ENCODE measurements at regions not wholly inside any gene's neighbourhood (a gene's known extent, or its start where the extent isn't known, plus 50 kb on each side); places are given as distances from the start of the nearest gene placed in this dataset.

DNA sequence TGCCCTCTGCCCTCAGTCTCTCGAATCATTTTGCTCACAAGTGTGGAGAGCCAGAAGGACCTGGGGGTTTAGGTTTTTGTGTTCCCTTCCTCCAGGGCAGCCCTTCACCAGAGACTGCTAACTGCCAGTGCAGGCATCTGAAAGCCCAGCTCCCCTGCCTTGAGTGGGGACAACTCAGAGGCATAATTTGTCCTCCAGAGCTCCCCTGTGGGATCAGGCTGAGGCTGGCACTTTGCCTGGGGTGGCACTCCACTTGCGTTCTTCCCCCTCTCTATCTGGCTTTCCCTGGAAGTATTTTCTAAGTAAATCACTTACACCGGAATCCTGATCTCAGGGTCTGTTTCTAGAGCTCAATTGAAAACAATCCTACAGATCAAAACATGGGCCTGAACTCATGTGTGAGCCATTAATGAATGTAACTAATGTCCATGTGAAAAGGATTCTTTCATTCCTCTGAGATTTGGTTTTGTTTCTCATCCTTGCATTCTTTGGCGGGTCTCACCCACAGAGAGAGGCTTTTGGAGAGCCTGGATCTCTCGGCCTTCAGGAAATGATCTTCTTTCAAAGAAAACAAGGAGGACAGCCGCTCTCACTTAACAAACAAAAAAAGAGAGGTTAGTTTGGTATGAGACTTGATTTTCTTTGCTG lies 125.7 kb upstream of the RIPOR2 start:
- ATAC-seq (no peak), DNase-seq (no peak)
- TF ChIP-seq CTCF (IDR thresholded peaks at IDR 0.05) = no peak
- Histone ChIP-seq H3K36me3 (ENCODE audit: control insufficient read depth, insufficient read depth, low read length) (no peaks in the 10 kb centered on the region), H3K9me3 (ENCODE audit: control insufficient read depth, insufficient read depth, low read length) (no peaks in the 10 kb centered on the region), H3K4me3 (ENCODE audit: low read length) (no peak overlapping the region), H3K27me3 (ENCODE audit: control insufficient read depth, insufficient read depth, low read length) (no peaks in the 10 kb centered on the region), H3K27ac (ENCODE audit: low read length) (no peak overlapping the region), H3K4me1 (ENCODE audit: control insufficient read depth, insufficient read depth, low read length) (peaks cover 13% of the 10 kb centered on the region)
- intact Hi-C loops (cut with micrococcal nuclease) = no loop called here
- H3K27ac Mint-ChIP-seq = no peak overlapping the region
- no peaks in the 10 kb centered on the region for H3K36me3 Mint-ChIP-seq
- H3K27me3 Mint-ChIP-seq (ENCODE audit: low read depth in 2 of 2) = no peaks in the 10 kb centered on the region
- no peak overlapping the region for H3K4me3 Mint-ChIP-seq
- 100% methylated on average over 4 of the region's 6 CpGs for WGBS (ENCODE audit: insufficient coverage)
- peaks cover 9 to 13% of the 10 kb centered on the region in 2 donors for H3K4me1 Mint-ChIP-seq
- H3K9me3 Mint-ChIP-seq = no peaks in the 10 kb centered on the region

GRCh38 chr6:25062070-25062811 lies 126.5 kb upstream of the RIPOR2 start:
- no peak overlapping the region for H3K27ac ChIP-seq (ENCODE audit: low read length)
- H3K4me1 ChIP-seq (ENCODE audit: control insufficient read depth, insufficient read depth, low read length) = peaks cover 5% of the 10 kb centered on the region
- H3K4me1 Mint-ChIP-seq = peaks cover 4% of the 10 kb centered on the region in 2 donors
- DNase-seq = no peak
- H3K36me3 ChIP-seq (ENCODE audit: control insufficient read depth, insufficient read depth, low read length) = no peaks in the 10 kb centered on the region
- no peaks in the 10 kb centered on the region for H3K9me3 ChIP-seq (ENCODE audit: control insufficient read depth, insufficient read depth, low read length)
- H3K4me3 Mint-ChIP-seq = no peak overlapping the region
- no peaks in the 10 kb centered on the region for H3K27me3 Mint-ChIP-seq (ENCODE audit: low read depth in 2 of 2)
- 84% methylated on average over 5 of the region's 7 CpGs for WGBS (ENCODE audit: insufficient coverage)
- no peak overlapping the region for H3K27ac Mint-ChIP-seq
- no peak for ATAC-seq
- H3K9me3 Mint-ChIP-seq = no peaks in the 10 kb centered on the region
- H3K27me3 ChIP-seq (ENCODE audit: control insufficient read depth, insufficient read depth, low read length) = no peaks in the 10 kb centered on the region
- intact Hi-C loops (cut with micrococcal nuclease) = no loop called here
- no peak for TF ChIP-seq CTCF (IDR thresholded peaks at IDR 0.05)
- no peak overlapping the region for H3K4me3 ChIP-seq (ENCODE audit: low read length)
- no peaks in the 10 kb centered on the region for H3K36me3 Mint-ChIP-seq

DNA sequence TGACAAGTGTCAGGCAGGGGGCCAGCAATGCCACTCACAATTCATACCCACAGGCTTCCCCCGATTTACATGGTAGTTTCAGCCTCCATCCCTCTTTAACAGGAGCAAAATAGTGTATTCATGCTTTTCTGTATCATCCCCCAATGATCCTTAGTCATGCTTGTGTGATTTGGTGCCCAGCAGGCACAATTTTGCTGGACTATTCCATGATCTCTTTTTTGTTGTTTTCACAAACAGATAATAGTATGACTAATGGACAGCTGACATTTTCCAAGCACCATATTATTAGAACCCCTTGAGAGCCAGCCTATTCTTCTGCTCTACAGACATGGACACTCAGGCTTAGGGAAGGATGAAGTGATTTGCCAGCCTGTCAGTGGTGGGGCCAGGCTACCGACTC lies 128.2 kb upstream of the RIPOR2 start:
- Mint-ChIP-seq H3K4me3 (no peak overlapping the region), H3K27ac (no peak overlapping the region), H3K9me3 (no peaks in the 10 kb centered on the region), H3K4me1 (no peaks in the 10 kb centered on the region), H3K36me3 (no peaks in the 10 kb centered on the region), H3K27me3 (ENCODE audit: low read depth in 2 of 2) (no peaks in the 10 kb centered on the region)
- WGBS (ENCODE audit: insufficient coverage) = 75% methylated on average over 1 of the region's 2 CpGs
- no peak for DNase-seq
- ATAC-seq = no peak
- H3K27me3 ChIP-seq (ENCODE audit: control insufficient read depth, insufficient read depth, low read length) = no peaks in the 10 kb centered on the region
- no peaks in the 10 kb centered on the region for H3K4me1 ChIP-seq (ENCODE audit: control insufficient read depth, insufficient read depth, low read length)
- no peak overlapping the region for H3K27ac ChIP-seq (ENCODE audit: low read length)
- intact Hi-C loops (cut with micrococcal nuclease) = no loop called here
- no peak overlapping the region for H3K4me3 ChIP-seq (ENCODE audit: low read length)
- TF ChIP-seq CTCF (IDR thresholded peaks at IDR 0.05) = no peak
- no peaks in the 10 kb centered on the region for H3K9me3 ChIP-seq (ENCODE audit: control insufficient read depth, insufficient read depth, low read length)
- H3K36me3 ChIP-seq (ENCODE audit: control insufficient read depth, insufficient read depth, low read length) = no peaks in the 10 kb centered on the region

Measured in natural killer cell (primary cell).